HepG2 (cell line): ENCODE measurements at regions not wholly inside any gene's neighbourhood (a gene's known extent, or its start where the extent isn't known, plus 50 kb on each side); places are given as distances from the start of the nearest gene placed in this dataset.

Experiments
- ATAC-seq: fragments of 200-7000 bp; cut with Tn5 transposase; 3 replicates; pipeline ENCODE4 v1.9.1; 2020; ENCODE audit warnings: mild to moderate bottlenecking, moderate library complexity
- BruUV-seq: library from RNA; stranded (reverse); fragments of 400-500 nt; replicated peaks from 2 replicates; lab custom pipeline; 2021; lab: Mats Ljungman, UMichigan
- CTCF ChIA-PET: fragments of 300-600 bp; formaldehyde crosslinking; extraction: SDS; loops from one replicate; lab custom pipeline; 2021; ENCODE audit warnings: low total read pairs, inconsistent platforms, low intra/inter-chr PET ratio; lab: Yijun Ruan, JAX
- POLR2A ChIA-PET: fragments of 350-600 bp; sonication (Branson Sonifier 250); formaldehyde crosslinking; loops from one replicate; lab custom pipeline; 2020; ENCODE audit warnings: antibody characterized with exemption, inconsistent platforms; lab: Yijun Ruan, JAX
- DNase-seq: peaks from one replicate; pipeline ENCODE4 v3.0.0-alpha.2; 2015; ENCODE audit warnings: low spot score
- FAIRE-seq: peaks from 3 replicates; lab custom pipeline; 2011; peaks lifted over from hg19 to GRCh38; lab: Jason Lieb, UNC
- H2AFZ ChIP-seq: one replicate; pipeline ENCODE4 v1.6.1; 2011; ENCODE audit warnings: low read length, inconsistent platforms
- H3K27ac ChIP-seq: fragments of 300-600 bp; 3 replicates; pipeline ENCODE4 v1.8.0; 2011; ENCODE audit warnings: mixed run types, mild to moderate bottlenecking, mixed read lengths, low read length, inconsistent platforms; ENCODE audit not compliant: insufficient read depth; ENCODE audit errors: extremely low read length
- H3K27me3 ChIP-seq, 2 experiments: fragments of 200-600 bp in 1 of 2; 2 replicates in 1 of 2; 3 replicates in 1 of 2; pipeline versions ENCODE4 v1.6.0 to v1.8.0; 2011; ENCODE audit warnings: low read length in 2 of 2, mild to moderate bottlenecking in 2 of 2, moderate library complexity in 2 of 2, inconsistent platforms in 1 of 2; ENCODE audit not compliant: insufficient read depth in 2 of 2, control insufficient read depth in 1 of 2
- H3K36me3 ChIP-seq, 2 experiments: fragments of 200-600 bp in 1 of 2; replicated peaks in 1 of 2; 2 replicates in 1 of 2; 3 replicates in 1 of 2; pipeline versions ENCODE4 v1.5.1 to v1.8.0; 2011; ENCODE audit warnings: low read length in 2 of 2, inconsistent platforms in 1 of 2; ENCODE audit not compliant: insufficient read depth in 2 of 2, control insufficient read depth in 1 of 2
- H3K4me1 ChIP-seq: 2 replicates; pipeline ENCODE4 v1.5.1; 2012; ENCODE audit warnings: low read length, inconsistent platforms; ENCODE audit not compliant: insufficient read depth
- H3K4me2 ChIP-seq: 2 replicates; pipeline ENCODE4 v1.6.0; 2011; ENCODE audit warnings: low read depth, low read length, inconsistent platforms
- H3K4me3 ChIP-seq, 3 experiments: fragments of 200-600 bp in 1 of 3; sonication (generic), shearing (Covaris generic) in 1 of 3; replicated peaks in 1 of 3; 2 replicates each; pipeline ENCODE4 v1.5.1; 2011 to 2016; ENCODE audit warnings: low read length in 3 of 3, inconsistent platforms in 2 of 3, low read depth in 2 of 3, mild to moderate bottlenecking in 2 of 3, control low read depth in 1 of 3, mixed read lengths in 1 of 3; ENCODE audit not compliant: insufficient read depth in 1 of 3
- H3K79me2 ChIP-seq: one replicate; pipeline ENCODE4 v1.6.1; 2011; ENCODE audit warnings: low read length, inconsistent platforms; ENCODE audit not compliant: insufficient read depth
- H3K9ac ChIP-seq: 2 replicates; pipeline ENCODE4 v1.6.0; 2011; ENCODE audit warnings: mild to moderate bottlenecking, low read depth, low read length, inconsistent platforms; ENCODE audit not compliant: insufficient read depth
- H3K9me3 ChIP-seq: 2 replicates; pipeline ENCODE4 v1.5.1; 2012; ENCODE audit warnings: mild to moderate bottlenecking, low read length
- H4K20me1 ChIP-seq: 2 replicates; pipeline ENCODE4 v1.6.0; 2011; ENCODE audit warnings: inconsistent platforms, mild to moderate bottlenecking, low read length, moderate library complexity; ENCODE audit not compliant: insufficient read depth
- HDAC2 ChIP-seq: sonication (generic); formaldehyde crosslinking; IDR thresholded peaks from 2 replicates; pipeline ENCODE4 v1.4.0; 2020; ENCODE audit warnings: missing genetic modification reagents
- MAFG ChIP-seq: sonication (generic); formaldehyde crosslinking; IDR thresholded peaks from 2 replicates; pipeline ENCODE4 v1.5.1; 2020; ENCODE audit warnings: mild to moderate bottlenecking, missing genetic modification reagents
- MED8 ChIP-seq: sonication (generic); formaldehyde crosslinking; IDR thresholded peaks from 2 replicates; pipeline ENCODE4 v1.8.1; 2023; ENCODE audit warnings: mild to moderate bottlenecking, missing genetic modification reagents; ENCODE audit not compliant: insufficient replicate concordance
- RXRA ChIP-seq: sonication (generic); formaldehyde crosslinking; IDR thresholded peaks from 2 replicates; pipeline ENCODE4 v1.5.1; 2020; ENCODE audit warnings: missing genetic modification reagents
- SMARCC2 ChIP-seq: fragments of 450-650 bp; IDR thresholded peaks from 2 replicates; pipeline ENCODE4 v1.6.1; 2017; ENCODE audit warnings: antibody characterized with exemption, mild to moderate bottlenecking
- ZBTB38 ChIP-seq: sonication (generic); formaldehyde crosslinking; IDR thresholded peaks from 2 replicates; pipeline ENCODE4 v1.5.1; 2020; ENCODE audit warnings: mild to moderate bottlenecking, missing genetic modification reagents
- ZNF225 ChIP-seq: sonication (generic); formaldehyde crosslinking; IDR thresholded peaks from 2 replicates; pipeline ENCODE4 v1.4.0; 2020; ENCODE audit warnings: mild to moderate bottlenecking, missing genetic modification reagents
- ZNF674 ChIP-seq: sonication (generic); formaldehyde crosslinking; IDR thresholded peaks from 2 replicates; pipeline ENCODE4 v1.5.0; 2020; ENCODE audit warnings: low read depth, mild to moderate bottlenecking, missing genetic modification reagents
- ZNF709 ChIP-seq: sonication (generic); formaldehyde crosslinking; IDR thresholded peaks from 2 replicates; pipeline ENCODE4 v1.5.0; 2020; ENCODE audit warnings: mild to moderate bottlenecking, missing genetic modification reagents
- WGBS: methylation state at CpG from one replicate; pipeline ENCODE4 v1.1.6; 2017; ENCODE audit warnings: low lambda C conversion rate; 5-methylcytosine and 5-hydroxymethylcytosine counted together
- in situ Hi-C: cut with HindIII; loops from 2 replicates; pipeline ENCODE4 v1.10.0; 2017; ENCODE audit warnings: low pct_unique_long_range_greater_than_20kb; ENCODE audit not compliant: extremely low pct_ligation_motif_present
- intact Hi-C: fragments of 100-400 bp; cut with micrococcal nuclease; formaldehyde crosslinking; loops from one replicate; pipeline ENCODE4 v1.10.0; 2022; ENCODE audit not compliant: unreplicated experiment
- TF ChIP-seq, protein P1 (sequence below): sonication (generic); formaldehyde crosslinking; IDR thresholded peaks from 2 replicates; pipeline ENCODE4 v1.5.0; 2020; ENCODE audit warnings: mild to moderate bottlenecking, low read depth, missing genetic modification reagents, borderline replicate concordance
- TF ChIP-seq, protein P2 (sequence below): sonication (generic); formaldehyde crosslinking; IDR thresholded peaks from one replicate; pipeline ENCODE4 v1.5.1; 2020; ENCODE audit warnings: mild to moderate bottlenecking, missing genetic modification reagents; ENCODE audit errors: not compliant biosample characterization

DNA sequence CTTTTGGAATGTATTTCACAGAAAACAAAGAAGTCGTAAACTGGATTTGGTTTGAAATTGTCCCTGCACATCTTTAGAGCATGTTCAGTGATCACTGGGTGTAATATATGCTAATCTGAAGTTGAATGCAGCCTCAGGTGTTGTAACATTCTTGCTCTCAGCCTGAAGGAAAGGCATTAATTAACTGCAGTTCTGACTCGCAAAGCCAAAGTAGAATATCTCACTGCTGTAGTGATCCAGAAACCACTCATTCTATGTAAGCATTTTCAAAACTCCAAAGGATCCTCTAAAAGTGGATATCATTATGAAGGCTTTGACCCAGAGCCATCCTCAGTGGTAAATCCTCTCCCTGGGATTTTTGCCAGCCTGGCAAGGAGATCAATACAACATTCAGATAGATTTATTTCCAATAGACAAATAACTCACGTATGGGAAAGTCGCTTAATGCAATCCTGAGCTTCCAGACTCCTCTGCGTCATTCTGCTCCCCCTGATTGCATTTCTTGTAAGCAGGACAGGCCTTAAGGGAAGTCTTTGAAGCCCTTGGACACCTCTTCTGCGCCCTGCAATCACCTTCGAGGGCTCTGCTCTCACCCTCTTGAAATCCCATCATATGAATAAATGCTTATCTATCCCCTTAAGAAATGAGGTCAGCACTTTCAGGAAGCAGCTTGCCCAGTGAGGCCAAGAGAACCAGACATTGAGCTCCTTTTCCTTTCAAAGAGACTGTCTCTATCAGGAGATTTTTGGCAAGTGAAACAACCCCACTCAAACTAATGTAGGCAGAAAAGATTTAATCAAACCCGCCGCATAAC is 301.7 kb upstream of the NBEA start:
- Histone ChIP-seq H3K27ac (no peak overlapping the region), H3K9me3 (no peaks in the 10 kb centered on the region), H3K79me2 (no peaks in the 10 kb centered on the region), H3K9ac (no peak overlapping the region), H3K4me3 (no peak overlapping the region), H3K4me2 (no peak overlapping the region), H3K36me3 (no peaks in the 10 kb centered on the region), H2AFZ (no peak overlapping the region), H3K4me1 (no peaks in the 10 kb centered on the region), H4K20me1 (no peaks in the 10 kb centered on the region), H3K27me3 (no peaks in the 10 kb centered on the region; a peak in 1 of 5 replicates)
- DNase-seq: no peak
- WGBS: 33% methylated on average over 9 of the region's 9 CpGs
- BruUV-seq: no TSS peak
- FAIRE-seq: no peak
- ChIA-PET POLR2A (no interaction called here), CTCF (no interaction called here)
- intact Hi-C loops: no loop called here
- ATAC-seq: no peak
- in situ Hi-C loops: no loop called here
- TF ChIP-seq HDAC2 (CRISPR knock-in tag) (no peak), SMARCC2 (no peak), ZBTB38 (no peak), MAFG (CRISPR knock-in tag) (no peak), ZNF674 (CRISPR knock-in tag) (no peak), MED8 (CRISPR knock-in tag) (no peak), RXRA (CRISPR knock-in tag) (no peak), ZNF709 (CRISPR knock-in tag) (no peak)
- TF ChIP-seq, protein P1, sequence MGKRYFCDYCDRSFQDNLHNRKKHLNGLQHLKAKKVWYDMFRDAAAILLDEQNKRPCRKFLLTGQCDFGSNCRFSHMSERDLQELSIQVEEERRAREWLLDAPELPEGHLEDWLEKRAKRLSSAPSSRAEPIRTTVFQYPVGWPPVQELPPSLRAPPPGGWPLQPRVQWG (CRISPR knock-in tag): no peak

DNA sequence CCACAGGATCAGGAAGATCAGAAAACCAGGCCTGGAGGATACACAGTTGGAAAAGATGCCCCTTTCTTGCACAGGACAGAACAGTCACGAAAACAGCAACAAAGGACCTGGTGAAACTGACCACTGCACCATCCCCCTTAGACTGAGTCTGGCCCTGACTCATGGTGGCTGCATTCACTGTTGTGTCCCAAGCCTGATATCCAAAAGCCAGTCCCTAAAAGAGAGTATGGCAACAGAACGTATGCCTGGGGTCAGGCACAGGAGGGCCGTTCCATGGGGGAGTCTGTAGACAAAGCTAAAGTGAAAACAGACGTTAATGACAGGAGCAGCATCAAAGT is 301.1 kb upstream of the NBEA start:
- no peaks in the 10 kb centered on the region for H3K79me2 ChIP-seq
- H3K4me1 ChIP-seq: no peaks in the 10 kb centered on the region
- FAIRE-seq: no peak
- no peak for DNase-seq
- no peak for ATAC-seq
- no peak overlapping the region for H3K27ac ChIP-seq
- in situ Hi-C loops (no loop called here), intact Hi-C loops (no loop called here)
- no peaks in the 10 kb centered on the region; a peak in 1 of 5 replicates for H3K27me3 ChIP-seq
- BruUV-seq: no TSS peak
- POLR2A ChIA-PET: no interaction called here
- no peak overlapping the region for H3K9ac ChIP-seq
- no peak overlapping the region for H3K4me2 ChIP-seq
- no peaks in the 10 kb centered on the region for H3K36me3 ChIP-seq
- CTCF ChIA-PET: no interaction called here
- no peaks in the 10 kb centered on the region for H3K9me3 ChIP-seq
- WGBS: 11% methylated on average over 4 of the region's 4 CpGs
- no peaks in the 10 kb centered on the region for H4K20me1 ChIP-seq
- no peak overlapping the region for H2AFZ ChIP-seq
- H3K4me3 ChIP-seq: no peak overlapping the region
- TF ChIP-seq, protein P2, sequence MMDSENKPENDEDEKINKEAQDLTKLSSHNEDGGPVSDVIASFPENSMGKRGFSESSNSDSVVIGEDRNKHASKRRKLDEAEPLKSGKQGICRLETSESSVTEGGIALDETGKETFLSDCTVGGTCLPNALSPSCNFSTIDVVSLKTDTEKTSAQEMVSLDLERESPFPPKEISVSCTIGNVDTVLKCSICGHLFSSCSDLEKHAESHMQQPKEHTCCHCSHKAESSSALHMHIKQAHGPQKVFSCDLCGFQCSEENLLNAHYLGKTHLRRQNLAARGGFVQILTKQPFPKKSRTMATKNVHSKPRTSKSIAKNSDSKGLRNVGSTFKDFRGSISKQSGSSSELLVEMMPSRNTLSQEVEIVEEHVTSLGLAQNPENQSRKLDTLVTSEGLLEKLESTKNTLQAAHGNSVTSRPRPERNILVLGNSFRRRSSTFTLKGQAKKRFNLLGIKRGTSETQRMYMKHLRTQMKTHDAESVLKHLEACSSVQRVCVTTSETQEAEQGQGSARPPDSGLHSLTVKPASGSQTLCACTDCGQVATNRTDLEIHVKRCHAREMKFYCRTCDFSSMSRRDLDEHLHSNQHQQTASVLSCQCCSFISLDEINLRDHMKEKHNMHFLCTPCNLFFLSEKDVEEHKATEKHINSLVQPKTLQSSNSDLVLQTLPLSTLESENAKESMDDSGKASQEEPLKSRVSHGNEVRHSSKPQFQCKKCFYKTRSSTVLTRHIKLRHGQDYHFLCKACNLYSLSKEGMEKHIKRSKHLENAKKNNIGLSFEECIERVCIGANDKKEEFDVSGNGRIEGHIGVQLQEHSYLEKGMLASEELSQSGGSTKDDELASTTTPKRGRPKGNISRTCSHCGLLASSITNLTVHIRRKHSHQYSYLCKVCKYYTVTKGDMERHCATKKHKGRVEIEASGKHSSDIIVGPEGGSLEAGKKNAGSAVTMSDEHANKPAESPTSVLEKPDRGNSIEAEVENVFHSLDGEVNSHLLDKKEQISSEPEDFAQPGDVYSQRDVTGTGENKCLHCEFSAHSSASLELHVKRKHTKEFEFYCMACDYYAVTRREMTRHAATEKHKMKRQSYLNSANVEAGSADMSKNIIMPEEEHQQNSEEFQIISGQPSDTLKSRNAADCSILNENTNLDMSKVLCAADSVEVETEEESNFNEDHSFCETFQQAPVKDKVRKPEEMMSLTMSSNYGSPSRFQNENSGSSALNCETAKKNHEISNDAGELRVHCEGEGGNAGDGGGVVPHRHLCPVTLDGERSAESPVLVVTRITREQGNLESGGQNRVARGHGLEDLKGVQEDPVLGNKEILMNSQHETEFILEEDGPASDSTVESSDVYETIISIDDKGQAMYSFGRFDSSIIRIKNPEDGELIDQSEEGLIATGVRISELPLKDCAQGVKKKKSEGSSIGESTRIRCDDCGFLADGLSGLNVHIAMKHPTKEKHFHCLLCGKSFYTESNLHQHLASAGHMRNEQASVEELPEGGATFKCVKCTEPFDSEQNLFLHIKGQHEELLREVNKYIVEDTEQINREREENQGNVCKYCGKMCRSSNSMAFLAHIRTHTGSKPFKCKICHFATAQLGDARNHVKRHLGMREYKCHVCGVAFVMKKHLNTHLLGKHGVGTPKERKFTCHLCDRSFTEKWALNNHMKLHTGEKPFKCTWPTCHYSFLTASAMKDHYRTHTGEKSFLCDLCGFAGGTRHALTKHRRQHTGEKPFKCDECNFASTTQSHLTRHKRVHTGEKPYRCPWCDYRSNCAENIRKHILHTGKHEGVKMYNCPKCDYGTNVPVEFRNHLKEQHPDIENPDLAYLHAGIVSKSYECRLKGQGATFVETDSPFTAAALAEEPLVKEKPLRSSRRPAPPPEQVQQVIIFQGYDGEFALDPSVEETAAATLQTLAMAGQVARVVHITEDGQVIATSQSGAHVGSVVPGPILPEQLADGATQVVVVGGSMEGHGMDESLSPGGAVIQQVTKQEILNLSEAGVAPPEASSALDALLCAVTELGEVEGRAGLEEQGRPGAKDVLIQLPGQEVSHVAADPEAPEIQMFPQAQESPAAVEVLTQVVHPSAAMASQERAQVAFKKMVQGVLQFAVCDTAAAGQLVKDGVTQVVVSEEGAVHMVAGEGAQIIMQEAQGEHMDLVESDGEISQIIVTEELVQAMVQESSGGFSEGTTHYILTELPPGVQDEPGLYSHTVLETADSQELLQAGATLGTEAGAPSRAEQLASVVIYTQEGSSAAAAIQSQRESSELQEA (CRISPR knock-in tag): no peak
- no peak for TF ChIP-seq ZNF225
